ENCODE measurements at regions not wholly inside any gene's neighbourhood (a gene's known extent, or its start where the extent isn't known, plus 50 kb on each side); places are given as distances from the start of the nearest gene placed in this dataset.
"Not testable (repeated sequence)": the region's sequence is repeated elsewhere in the genome, so short reads cannot be mapped to it uniquely, and the experiment has no call there.

DNA sequence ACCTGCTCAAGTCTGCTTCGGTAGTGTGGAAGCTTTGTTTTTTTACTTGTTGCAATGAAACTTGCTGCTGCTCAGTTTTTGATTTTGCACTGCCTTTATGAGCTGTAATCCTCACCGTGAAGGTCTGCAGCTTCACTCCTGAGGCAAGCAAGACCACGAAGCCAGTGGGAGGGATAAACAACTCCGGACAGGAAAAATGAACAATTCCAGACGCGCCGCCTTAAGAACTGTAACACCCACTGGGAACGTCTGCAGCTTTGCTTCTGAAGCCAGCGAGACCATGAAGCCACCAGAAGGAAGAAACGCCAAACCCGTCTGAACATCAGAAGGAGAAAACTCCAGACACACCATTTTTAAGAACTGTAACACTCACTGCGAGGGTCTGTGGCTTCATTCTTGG is 245.7 kb upstream of the REG3G start:
- DNase-seq (ENCODE audit: low spot score) (no peak), ATAC-seq (no peak)

DNA sequence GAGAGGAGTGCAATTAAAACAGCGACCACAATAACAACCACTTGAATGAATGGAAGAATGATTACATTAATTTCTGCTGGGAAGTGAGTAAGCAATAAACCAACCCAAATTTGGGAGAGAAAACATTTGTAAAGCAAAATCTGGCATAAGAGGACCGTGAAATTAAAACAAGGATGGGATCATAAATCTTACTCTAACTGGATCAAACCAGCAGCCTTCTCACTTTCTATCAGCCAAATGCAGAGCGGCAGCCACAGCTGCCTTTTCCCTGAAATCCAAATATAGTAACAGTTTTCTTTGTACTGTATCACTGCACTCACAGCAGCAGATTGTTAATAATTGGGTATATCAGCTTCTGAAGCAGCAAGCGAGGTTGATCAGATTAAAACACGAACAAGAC is 245.2 kb upstream of the REG3G start:
- DNase-seq (ENCODE audit: low spot score) (no peak), ATAC-seq (no peak)

DNA sequence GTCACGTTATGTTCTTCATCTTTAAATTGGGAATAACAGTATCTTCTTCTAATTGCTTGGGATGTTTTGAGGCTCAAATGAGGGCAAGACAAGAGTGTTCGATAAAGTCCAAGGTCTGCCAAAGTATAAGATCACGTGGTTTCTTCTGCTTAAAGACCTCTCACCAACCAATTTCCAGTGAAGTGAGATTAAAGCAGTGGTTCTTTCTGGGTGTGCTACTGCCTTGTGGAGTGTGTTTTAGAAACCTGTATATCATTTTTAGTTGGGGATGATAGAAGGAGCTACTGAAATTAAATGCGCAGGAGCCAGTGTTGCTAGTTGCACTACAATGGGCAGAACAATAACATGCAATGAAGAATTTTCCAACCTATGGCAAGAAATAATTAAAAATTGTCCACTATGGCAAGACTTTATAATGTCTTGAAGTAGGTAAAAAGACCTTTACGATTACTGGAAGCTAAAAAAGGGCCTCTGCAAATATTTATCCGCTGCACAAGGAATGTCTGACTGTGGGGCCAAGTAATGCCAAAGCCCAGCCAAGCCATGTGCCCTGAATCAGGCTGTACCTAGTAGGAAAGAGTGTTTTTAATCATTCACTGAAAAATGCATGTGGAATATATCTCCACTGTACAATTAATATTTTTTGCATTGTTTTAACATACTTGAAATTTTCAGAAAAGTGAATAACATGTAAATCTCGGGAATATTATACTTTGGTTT is 244.5 kb upstream of the REG3G start:
- no peak for DNase-seq (ENCODE audit: low spot score)
- ATAC-seq, result no peak

DNA sequence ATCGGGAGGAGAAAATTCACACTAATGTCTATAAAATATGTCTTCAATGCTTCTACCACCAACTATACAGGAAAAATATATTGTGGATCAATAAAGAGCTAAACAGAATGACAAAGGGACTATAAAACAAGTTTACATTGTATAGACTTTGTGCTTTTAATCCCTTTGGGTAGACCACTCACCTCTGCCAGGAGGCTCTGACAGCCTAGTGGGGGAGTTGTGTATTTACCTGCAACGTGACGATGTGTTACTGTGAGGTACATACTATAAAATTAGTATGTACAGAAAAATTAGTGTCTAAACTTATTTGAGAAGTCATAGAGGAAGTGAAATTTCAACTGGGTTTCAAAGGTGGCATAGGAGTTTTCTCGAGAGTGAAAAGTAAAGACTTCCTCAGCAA is 243.3 kb upstream of the REG3G start:
- no peak for ATAC-seq
- no peak for DNase-seq (ENCODE audit: low spot score)

DNA sequence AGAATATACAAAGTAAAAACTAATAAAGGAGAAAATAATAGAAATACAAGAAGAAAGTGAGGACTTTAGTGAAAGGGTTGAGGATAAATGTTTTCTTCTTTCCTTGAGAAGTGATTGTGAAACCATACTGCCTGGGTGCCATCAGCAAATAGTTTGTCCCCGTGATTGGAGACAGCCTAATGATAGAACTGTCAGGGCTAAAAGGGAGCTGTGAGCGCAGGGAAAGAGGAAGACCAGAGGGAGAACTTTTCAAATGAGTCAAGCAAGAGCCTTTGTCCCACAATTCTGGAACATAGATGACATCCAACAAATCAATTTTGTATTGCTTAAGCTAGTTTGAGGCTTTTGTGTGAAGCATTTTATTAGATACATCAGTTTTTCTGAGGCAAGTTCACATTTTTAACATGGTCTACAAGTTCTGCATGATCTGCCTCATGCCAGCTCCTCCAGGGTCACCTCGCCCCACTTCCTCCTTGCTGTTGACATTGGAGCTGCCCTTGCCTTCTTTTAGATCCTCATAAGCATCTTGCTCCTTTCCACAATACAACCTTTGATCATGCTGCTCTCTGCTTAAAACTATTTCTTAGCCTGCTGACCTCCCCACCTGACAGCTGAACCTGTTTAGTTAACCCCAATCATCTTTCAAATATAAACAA is 213.4 kb upstream of the REG3G start:
- ATAC-seq (no peak), DNase-seq (ENCODE audit: low spot score) (no peak)

DNA sequence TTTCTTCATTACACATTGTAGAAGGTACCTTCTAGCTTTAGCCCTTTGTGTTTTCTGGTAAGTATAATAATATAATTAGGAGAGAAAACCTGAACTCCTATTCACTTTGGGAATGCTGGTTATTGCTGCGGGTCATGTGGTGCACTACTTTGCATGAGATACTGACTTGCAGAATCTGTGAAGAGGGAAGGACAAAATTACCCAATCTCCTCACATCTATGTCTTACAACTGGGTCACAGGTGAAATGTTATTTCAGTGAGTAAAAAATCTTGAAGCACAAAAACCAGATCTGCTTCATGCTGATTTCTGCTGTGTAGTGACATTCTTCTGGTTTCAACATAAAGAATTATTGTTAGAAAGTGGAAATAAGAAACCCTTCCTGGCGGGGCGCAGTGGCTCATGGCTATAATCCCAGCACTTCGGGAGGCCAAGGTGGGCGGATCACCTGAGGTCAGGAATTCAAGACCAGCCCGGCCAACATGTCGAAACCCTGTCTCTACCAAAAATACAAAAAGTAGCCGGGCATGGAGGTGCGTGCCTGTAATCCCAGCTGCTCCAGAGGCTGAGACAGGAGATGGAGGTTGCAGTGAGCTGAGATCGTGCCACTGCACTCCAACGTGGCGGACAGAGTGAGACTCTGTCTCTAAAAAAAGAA is 211.0 kb upstream of the REG3G start:
- no peak for DNase-seq (ENCODE audit: low spot score)
- no peak for ATAC-seq

DNA sequence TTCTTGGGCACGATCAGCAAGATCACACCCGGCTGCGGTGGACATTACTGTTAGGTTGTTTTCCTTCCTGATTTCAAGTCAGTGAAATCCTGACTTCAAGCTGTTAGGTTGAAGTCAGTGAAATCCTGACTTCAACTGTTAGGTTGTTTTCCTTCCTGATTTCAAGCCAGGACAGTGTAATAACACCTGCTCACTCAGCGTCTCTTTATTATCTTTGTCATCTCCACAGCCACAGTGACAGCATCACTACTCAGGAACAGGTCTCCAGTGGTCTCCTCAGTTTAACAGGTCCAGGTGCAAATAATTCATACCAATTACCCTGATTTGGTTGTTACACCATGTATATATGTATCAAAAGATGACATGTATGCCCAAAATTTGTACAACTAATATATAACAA is 208.1 kb upstream of the REG3G start:
- ATAC-seq (no peak), DNase-seq (ENCODE audit: low spot score) (no peak)

DNA sequence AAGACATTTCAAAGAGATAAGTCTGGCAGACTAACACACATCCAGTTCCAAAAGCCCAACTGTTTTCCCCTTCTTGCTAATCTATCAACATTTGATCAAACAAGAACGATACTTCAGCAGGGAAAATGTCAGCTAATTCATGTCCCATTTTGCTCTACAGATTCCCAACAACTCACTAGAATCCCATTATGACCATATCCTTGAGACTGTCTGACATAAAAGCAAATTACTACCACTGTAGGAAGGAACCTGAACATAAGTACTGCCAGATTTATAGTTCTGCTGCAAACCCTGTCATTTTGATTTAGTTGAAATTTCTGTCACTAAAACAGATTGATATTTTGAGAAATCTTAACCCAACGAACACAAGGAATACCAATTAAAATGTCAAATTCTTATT is 193.0 kb upstream of the REG3G start:
- ATAC-seq, result no peak
- no peak for DNase-seq (ENCODE audit: low spot score)

DNA sequence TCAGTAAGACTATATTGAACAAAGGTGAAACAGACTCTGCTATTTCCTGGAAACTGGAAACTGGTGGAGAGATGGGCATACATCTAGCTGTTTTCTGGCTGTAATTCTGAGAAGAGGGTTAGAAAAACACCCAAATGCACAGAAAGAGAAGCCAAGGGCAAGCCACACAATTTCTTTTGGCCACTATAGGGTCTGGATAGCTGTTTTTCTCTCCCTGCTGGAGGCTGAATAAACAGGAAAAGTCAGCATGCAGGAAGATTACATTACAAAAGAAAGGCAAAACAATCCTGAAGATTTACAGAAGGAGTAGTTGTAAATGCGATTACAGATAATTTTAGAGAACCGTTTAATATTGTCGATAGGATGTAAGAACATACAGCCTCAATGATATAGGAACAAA is 186.2 kb upstream of the REG3G start:
- no peak for DNase-seq (ENCODE audit: low spot score)
- no peak for ATAC-seq

DNA sequence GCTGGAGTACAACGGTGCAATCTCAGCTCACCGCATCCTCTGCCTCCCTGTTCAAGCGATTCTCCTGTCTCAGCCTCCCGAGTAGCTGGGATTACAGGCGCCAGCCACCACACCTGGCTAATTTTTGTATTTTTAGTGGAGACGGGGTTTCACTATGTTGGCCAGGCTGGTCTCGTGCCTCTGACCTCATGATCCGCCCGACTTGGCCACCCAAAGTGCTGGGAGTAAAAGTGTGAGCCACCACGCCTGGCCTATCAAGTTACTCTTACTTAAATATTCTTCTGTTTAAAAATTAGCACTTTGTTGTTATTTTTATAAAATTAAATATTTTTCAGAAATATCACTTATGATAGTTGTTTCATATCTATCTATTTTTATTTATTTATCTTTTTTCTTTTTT is 185.2 kb upstream of the REG3G start:
- not testable (repeated sequence) for ATAC-seq; DNase-seq (ENCODE audit: low spot score)

DNA sequence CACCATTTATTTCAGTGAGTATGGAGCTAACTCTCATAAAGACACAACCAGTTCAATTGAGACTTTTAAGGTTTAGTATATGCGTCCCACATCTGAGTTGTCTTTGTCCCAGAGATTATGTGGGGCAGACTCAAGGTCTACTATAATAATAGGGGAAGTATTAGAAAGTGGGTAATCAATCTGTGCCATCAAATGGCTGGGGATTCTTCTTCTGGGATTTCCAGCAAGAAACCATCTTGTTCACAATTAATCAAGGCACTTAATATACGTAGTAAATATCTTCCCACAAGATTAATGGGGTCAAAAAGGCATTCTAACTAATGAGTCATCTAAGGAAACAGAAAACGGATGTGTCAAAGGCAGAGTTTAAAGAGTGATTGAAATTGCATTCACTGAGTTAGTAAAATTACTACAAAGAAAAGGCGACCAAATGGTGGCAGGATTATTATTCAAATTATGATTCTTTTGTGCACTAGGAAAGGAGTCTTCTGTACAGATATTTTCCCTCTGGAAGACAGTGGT is 179.8 kb upstream of the REG3G start:
- ATAC-seq (no peak), DNase-seq (ENCODE audit: low spot score) (no peak)

DNA sequence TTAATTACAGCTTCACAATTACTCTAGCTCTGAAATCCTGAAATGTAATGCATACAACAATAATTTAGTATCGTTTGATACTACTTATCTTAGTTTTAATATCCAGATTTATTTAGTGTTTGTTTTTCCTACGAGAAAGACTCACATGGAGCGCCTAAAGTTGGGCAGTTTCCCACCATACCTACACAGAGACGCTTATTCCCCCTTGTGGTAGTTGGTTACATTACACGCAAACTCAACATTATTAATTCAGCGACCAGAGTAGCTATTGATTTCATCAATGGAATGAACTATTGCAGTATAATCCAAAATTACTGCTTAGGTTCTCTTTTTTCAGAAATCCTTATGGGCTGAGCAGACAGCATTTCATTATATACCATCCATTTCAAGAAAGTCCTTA is 164.0 kb upstream of the REG3G start:
- DNase-seq (ENCODE audit: low spot score) (no peak), ATAC-seq (no peak)

DNA sequence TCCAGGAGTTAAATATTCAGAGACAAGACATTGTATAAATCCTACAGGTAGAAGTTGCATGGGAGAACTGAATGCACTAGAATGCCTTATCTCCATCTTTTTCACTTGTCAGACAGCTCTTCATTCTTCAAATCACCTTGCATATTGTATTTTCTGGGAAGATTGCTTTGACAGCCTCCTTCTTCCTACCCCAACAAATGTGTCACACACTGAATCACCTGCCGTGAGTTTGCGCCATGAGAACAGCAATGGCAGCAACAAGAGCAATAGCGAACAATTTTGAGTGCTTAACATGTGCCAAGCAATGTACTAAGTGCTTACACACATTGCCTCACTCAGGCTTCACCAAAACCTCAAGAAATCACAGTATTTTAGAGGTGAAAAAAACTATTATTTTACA is 161.3 kb upstream of the REG3G start:
- ATAC-seq, result no peak
- no peak for DNase-seq (ENCODE audit: low spot score)

DNA sequence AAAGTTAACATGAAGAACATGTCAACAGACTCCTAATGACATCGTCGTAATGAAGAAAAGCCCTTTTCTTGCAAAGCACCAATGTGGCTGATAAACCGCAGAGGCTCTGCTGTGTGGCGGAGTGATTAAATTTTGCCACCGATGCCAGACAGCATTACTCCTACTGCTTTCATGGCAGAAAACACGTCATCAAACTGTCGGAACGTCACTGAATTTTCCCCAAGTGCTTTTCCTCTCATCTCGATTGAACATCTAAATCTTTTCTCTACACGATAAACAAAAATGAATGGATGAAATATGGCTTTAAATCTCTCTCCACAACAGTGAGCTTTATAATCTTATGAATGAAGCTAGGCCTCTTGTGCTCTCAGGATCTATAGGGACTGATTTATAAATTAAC is 159.8 kb upstream of the REG3G start:
- ATAC-seq, result no peak
- DNase-seq (ENCODE audit: low spot score), result no peak

DNA sequence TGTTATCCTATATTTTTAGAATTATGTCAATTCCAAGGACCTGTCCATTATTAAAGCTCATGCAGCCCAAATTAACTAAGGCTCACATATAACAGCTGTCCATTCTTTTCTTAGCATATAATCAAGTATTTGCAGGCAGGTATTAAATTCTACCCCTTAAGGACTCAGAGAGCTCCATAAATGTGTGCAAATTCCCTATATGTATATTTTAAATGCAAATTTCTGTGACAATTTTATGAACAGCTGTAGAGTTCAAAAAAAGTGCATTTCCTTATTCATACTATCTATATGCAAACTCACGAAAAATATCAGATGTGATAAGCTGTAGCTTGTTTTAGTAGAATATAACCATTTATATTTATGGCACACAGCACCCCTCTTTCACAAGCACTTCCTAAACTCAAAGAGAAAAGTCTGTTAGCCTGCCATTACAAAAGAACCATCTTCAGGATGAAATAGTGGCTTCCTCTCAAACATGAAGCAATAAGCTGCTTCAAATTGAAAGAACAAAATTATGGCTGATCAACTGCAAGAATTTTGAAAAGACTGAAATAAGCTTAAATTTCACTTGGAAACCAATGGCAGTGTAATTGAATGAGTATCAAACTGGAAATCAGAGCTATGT is 155.0 kb upstream of the REG3G start:
- DNase-seq (ENCODE audit: low spot score), result no peak
- ATAC-seq, result no peak

DNA sequence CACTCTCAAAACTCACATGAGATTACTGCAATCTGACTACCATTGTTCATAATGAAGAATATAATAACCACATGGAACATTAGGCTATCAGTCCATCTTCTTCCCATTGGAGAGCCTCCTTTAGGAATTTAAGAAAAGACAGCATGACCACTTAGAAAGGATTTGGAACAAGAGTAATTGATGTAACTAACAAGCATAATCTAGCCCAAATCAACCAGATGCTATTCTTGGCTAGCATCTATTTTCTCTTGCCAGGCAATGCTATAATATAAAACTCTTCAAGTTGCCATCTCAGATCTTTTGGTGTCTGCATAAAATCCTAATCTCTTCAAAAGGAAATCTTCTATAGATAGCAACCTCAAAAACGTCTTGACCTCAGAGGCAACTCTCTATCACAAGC is 152.0 kb upstream of the REG3G start:
- DNase-seq (ENCODE audit: low spot score) (no peak), ATAC-seq (no peak)

DNA sequence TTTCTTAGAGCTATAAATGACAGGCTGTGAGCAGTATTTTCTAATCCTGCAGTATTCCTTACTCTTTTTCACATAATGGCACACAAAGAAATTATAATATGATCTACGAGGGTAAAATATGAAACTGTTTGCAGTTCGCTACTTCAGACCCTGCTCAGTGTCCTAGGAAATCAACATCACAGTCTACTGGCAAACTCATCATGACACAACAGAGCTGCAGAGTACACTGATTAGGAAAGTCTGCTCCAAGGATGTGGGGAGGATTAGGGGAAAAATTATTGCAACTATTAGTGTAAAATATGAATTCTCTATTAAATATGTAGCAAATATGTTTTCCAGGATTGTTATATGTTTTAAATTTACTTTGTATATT is 149.2 kb upstream of the REG3G start:
- no peak for ATAC-seq
- no peak for DNase-seq (ENCODE audit: low spot score)

DNA sequence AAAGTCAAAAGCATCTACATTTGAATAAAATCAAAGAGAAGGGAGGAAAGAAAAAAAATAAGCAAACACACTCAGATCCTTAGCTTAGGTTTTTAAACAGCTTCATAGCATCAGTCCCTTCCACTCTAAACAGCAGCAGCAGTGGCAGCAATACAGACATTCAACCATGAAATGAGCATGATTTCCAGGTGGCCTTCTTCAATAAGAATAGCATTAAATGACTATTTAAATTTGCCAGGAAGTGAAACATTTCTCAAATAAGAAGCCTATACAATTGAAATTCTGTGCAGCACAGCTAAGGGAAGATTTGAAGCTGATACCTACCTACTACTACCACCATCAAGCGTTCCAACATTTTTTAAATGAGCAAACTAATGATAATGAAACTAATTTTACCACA is 138.1 kb upstream of the REG3G start:
- ATAC-seq (no peak), DNase-seq (ENCODE audit: low spot score) (no peak)

DNA sequence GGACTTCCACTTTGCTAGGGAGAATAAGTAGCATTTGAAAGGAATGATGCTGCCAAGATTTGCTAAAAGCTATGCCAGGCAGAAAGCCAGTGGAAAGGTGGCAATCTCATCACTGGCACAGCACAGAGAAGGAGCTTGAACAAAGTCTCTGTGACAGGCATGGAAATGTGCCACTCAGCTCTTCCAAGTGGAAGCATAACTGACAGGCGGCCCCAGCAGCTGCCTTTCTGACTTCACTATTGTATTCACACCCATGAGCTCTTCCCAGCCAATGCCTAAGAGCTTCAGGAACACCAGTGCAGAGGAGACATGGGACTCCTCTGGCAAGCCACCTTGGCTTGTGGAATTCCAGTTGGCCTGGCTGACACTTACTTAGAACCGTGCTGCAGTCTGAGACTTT is 134.6 kb upstream of the REG3G start:
- no peak for DNase-seq (ENCODE audit: low spot score)

DNA sequence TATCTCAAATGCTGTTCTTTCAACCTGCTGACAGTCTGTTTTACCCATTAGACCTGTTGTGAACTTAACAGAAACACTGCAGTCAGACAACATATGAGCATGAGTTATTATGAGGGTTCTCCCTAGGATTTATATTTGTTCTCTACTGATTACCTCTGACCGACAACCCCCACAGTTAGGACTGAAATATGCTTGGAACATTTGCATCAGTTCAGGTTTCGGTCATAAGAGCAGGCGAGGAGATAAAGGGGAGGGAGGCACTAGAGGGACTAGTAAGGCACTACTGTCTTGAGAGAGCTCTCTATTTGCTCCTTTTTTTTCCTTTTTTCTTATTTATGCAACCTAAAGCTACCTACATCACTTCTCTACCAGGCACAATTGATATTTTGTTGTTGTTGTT is 133.2 kb upstream of the REG3G start:
- no peak for ATAC-seq
- no peak for DNase-seq (ENCODE audit: low spot score)

More for the DNA sequence above, 134.6 kb upstream of the REG3G start:
- ATAC-seq, result no peak

DNA sequence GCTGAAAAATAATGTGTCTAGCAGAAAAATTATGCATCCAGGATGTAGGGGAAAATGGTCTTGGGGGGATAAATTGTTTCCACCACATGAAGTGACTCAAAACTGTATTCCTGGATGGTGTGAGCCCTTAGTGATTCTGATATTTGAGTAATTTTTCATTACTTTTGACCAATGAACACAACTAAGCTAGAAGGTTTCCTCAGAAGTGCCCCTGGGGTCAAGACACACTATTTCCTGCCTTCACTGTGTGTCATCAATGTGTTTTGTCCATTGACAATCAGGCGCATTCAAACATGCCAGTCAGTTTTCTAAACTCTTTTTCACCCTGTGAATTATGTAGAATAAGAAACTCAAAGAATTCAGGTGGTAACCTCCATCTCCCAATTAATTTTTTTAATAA is 130.5 kb upstream of the REG3G start:
- ATAC-seq (no peak), DNase-seq (ENCODE audit: low spot score) (no peak)

DNA sequence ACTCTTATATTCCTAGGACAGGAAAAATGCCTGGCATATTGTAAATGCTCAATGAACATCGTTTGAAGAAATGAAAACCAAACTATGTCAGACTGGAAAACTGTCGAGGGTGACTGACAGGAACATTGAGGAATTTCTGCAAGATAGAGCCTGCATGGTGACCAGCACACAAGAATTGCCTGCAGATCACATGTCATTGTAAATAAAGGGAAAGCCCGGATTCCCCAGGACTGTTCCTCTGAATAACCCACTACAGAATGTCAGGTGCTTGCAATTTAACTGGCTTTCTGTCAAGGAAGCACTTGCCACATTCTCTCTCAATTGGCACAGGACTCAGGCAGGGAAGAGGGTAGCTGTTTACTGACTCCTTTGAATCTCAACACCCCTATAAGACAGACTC is 129.0 kb upstream of the REG3G start:
- ATAC-seq, result no peak
- no peak for DNase-seq (ENCODE audit: low spot score)

All from left lobe of liver (tissue), 2 donors.